NCI-H460 (cell line): ENCODE measurements at regions not wholly inside any gene's neighbourhood (a gene's known extent, or its start where the extent isn't known, plus 50 kb on each side); places are given as distances from the start of the nearest gene placed in this dataset.
"Not testable (repeated sequence)": the region's sequence is repeated elsewhere in the genome, so short reads cannot be mapped to it uniquely, and the experiment has no call there.

Source experiments
- DNase-seq: peaks from one replicate; pipeline ENCODE4 v3.0.0-alpha.2; 2016; ENCODE audit warnings: low read depth; ENCODE audit errors: extremely low read depth

GRCh38 chr17:22233382-22233781, 541.1 kb downstream of the KCNJ18 start:
- DNase-seq = no peak

GRCh38 chr17:22242472-22242871, 550.1 kb downstream of the KCNJ18 start:
- DNase-seq = no peak

GRCh38 chr17:22251498-22251897, 559.2 kb downstream of the KCNJ18 start:
- DNase-seq = no peak

- no peak for DNase-seq
Observed at GRCh38 chr17:22253007-22253406, 560.7 kb downstream of the KCNJ18 start.

- DNase-seq = no peak
Observed at GRCh38 chr17:22265807-22266206, 573.5 kb downstream of the KCNJ18 start.

- no peak for DNase-seq
Observed at GRCh38 chr17:22266231-22266630, 573.9 kb downstream of the KCNJ18 start.

GRCh38 chr17:22267019-22267418, 574.7 kb downstream of the KCNJ18 start:
- no peak for DNase-seq

- DNase-seq = no peak
Observed at GRCh38 chr17:22268214-22268911, 576.0 kb downstream of the KCNJ18 start.

- no peak for DNase-seq
Observed at GRCh38 chr17:22268912-22269220, 576.5 kb downstream of the KCNJ18 start.

GRCh38 chr17:22270381-22270780, 578.1 kb downstream of the KCNJ18 start:
- no peak for DNase-seq

- DNase-seq = not testable (repeated sequence)
Observed at GRCh38 chr17:22270809-22271208, 578.5 kb downstream of the KCNJ18 start.

GRCh38 chr17:22272363-22273146, 580.2 kb downstream of the KCNJ18 start:
- DNase-seq = no peak

GRCh38 chr17:22273308-22273707, 581.0 kb downstream of the KCNJ18 start:
- DNase-seq = no peak

- no peak for DNase-seq
Observed at GRCh38 chr17:22277595-22277994, 585.3 kb downstream of the KCNJ18 start.

- no peak for DNase-seq
Observed at GRCh38 chr17:22278302-22279275, 586.3 kb downstream of the KCNJ18 start.

GRCh38 chr17:22286337-22287041, 594.2 kb downstream of the KCNJ18 start:
- no peak for DNase-seq

GRCh38 chr17:22298484-22298951, 606.2 kb downstream of the KCNJ18 start:
- DNase-seq = not testable (repeated sequence)

GRCh38 chr17:22300177-22300576, 607.9 kb downstream of the KCNJ18 start:
- DNase-seq = no peak

GRCh38 chr17:22300731-22301352, 608.5 kb downstream of the KCNJ18 start:
- DNase-seq = no peak

GRCh38 chr17:22301353-22301745, 609.0 kb downstream of the KCNJ18 start:
- DNase-seq = no peak
